HEK293 (cell line): ENCODE measurements at regions not wholly inside any gene's neighbourhood (a gene's known extent, or its start where the extent isn't known, plus 50 kb on each side); places are given as distances from the start of the nearest gene placed in this dataset.

ENCODE experiments used
- CTCF ChIA-PET: fragments of 350-600 bp; formaldehyde crosslinking; extraction: SDS; loops from one replicate; lab custom pipeline; 2021; ENCODE audit warnings: antibody characterized with exemption; lab: Yijun Ruan, JAX
- POLR2A ChIA-PET: fragments of 300-600 bp; formaldehyde crosslinking; extraction: SDS; loops from one replicate; lab custom pipeline; 2020; ENCODE audit warnings: antibody characterized with exemption, inconsistent platforms; lab: Yijun Ruan, JAX
- H3K27ac ChIP-seq: fragments of 200-500 bp; sonication (Bioruptor generic); 2 replicates; pipeline ENCODE4 v1.5.1; 2014; ENCODE audit warnings: low read depth, low read length, control low read depth, inconsistent platforms; ENCODE audit errors: extremely low read depth
- H3K36me3 ChIP-seq, 2 experiments: fragments of 200-500 bp in 1 of 2; sonication (Bioruptor generic) in 1 of 2; 1 replicate in 1 of 2; 2 replicates in 1 of 2; pipeline ENCODE4 v1.5.1; 2014 to 2017; ENCODE audit warnings: inconsistent platforms in 2 of 2, low read length in 2 of 2; ENCODE audit not compliant: control insufficient read depth in 2 of 2, insufficient read depth in 1 of 2
- H3K4me1 ChIP-seq: fragments of 200-500 bp; sonication (Bioruptor generic); 2 replicates; pipeline ENCODE4 v1.5.1; 2014; ENCODE audit warnings: mild to moderate bottlenecking, low read length, inconsistent platforms; ENCODE audit not compliant: control insufficient read depth, insufficient read depth
- H3K4me3 ChIP-seq: 2 replicates; pipeline ENCODE4 v1.5.1; 2011; ENCODE audit warnings: low read depth, mild to moderate bottlenecking, control low read depth, low read length, moderate library complexity
- H3K9me3 ChIP-seq: fragments of 200-500 bp; sonication (Bioruptor generic); 2 replicates; pipeline ENCODE4 v1.5.1; 2014; ENCODE audit warnings: low read depth, low read length, inconsistent platforms; ENCODE audit not compliant: control insufficient read depth, insufficient read depth
- AEBP2 ChIP-seq: fragments of 450-650 bp; formaldehyde crosslinking; IDR thresholded peaks from 2 replicates; pipeline ENCODE4 v1.5.1; 2016; ENCODE audit warnings: missing biosample characterization, missing genetic modification characterization, borderline replicate concordance
- GFI1B ChIP-seq: fragments of 450-650 bp; formaldehyde crosslinking; IDR thresholded peaks from 2 replicates; pipeline ENCODE4 v1.5.1; 2016; ENCODE audit warnings: missing biosample characterization, missing genetic modification characterization
- HIC1 ChIP-seq: fragments of 450-650 bp; formaldehyde crosslinking; IDR thresholded peaks from 2 replicates; pipeline ENCODE4 v1.5.1; 2016; ENCODE audit warnings: missing biosample characterization, missing genetic modification characterization
- HOXA7 ChIP-seq: sonication (generic); formaldehyde crosslinking; IDR thresholded peaks from 2 replicates; pipeline ENCODE4 v1.8.1; 2022; ENCODE audit warnings: missing genetic modification reagents, borderline replicate concordance
- KLF1 ChIP-seq: fragments of 450-650 bp; formaldehyde crosslinking; IDR thresholded peaks from 2 replicates; pipeline ENCODE4 v1.5.1; 2016; ENCODE audit warnings: missing biosample characterization, missing genetic modification characterization
- KLF9 ChIP-seq: fragments of 450-650 bp; formaldehyde crosslinking; IDR thresholded peaks from 2 replicates; pipeline ENCODE4 v1.5.1; 2016; ENCODE audit warnings: missing biosample characterization, missing genetic modification characterization, low read depth
- OVOL3 ChIP-seq: fragments of 450-650 bp; formaldehyde crosslinking; IDR thresholded peaks from 2 replicates; pipeline ENCODE4 v1.5.1; 2016; ENCODE audit warnings: missing biosample characterization, missing genetic modification characterization
- SP2 ChIP-seq: fragments of 450-650 bp; formaldehyde crosslinking; IDR thresholded peaks from 2 replicates; pipeline ENCODE4 v1.5.1; 2016; ENCODE audit warnings: missing biosample characterization, missing genetic modification characterization
- TSHZ1 ChIP-seq: fragments of 450-650 bp; formaldehyde crosslinking; IDR thresholded peaks from 2 replicates; pipeline ENCODE4 v1.5.1; 2016; ENCODE audit warnings: missing biosample characterization, missing genetic modification characterization, borderline replicate concordance
- ZBTB20 ChIP-seq: fragments of 450-650 bp; formaldehyde crosslinking; IDR thresholded peaks from 2 replicates; pipeline ENCODE4 v1.5.1; 2016; ENCODE audit warnings: missing biosample characterization, missing genetic modification characterization
- ZFP3 ChIP-seq: fragments of 450-650 bp; formaldehyde crosslinking; IDR thresholded peaks from 2 replicates; pipeline ENCODE4 v1.5.1; 2016; ENCODE audit warnings: low read depth, missing biosample characterization, missing genetic modification characterization
- ZNF114 ChIP-seq: fragments of 450-650 bp; formaldehyde crosslinking; IDR thresholded peaks from 2 replicates; pipeline ENCODE4 v1.5.0; 2017; ENCODE audit warnings: missing biosample characterization, missing genetic modification characterization
- ZNF133 ChIP-seq: fragments of 450-650 bp; formaldehyde crosslinking; IDR thresholded peaks from 2 replicates; pipeline ENCODE4 v1.5.1; 2016; ENCODE audit warnings: missing biosample characterization, missing genetic modification characterization
- ZNF146 ChIP-seq: fragments of 450-650 bp; formaldehyde crosslinking; IDR thresholded peaks from 2 replicates; pipeline ENCODE4 v1.5.1; 2016; ENCODE audit warnings: missing biosample characterization, missing genetic modification characterization
- ZNF223 ChIP-seq: fragments of 450-650 bp; formaldehyde crosslinking; IDR thresholded peaks from 2 replicates; pipeline ENCODE4 v1.5.1; 2016; ENCODE audit warnings: missing biosample characterization, missing genetic modification characterization
- ZNF24 ChIP-seq: fragments of 450-650 bp; formaldehyde crosslinking; IDR thresholded peaks from 2 replicates; pipeline ENCODE4 v1.5.1; 2016; ENCODE audit warnings: missing biosample characterization, missing genetic modification characterization
- ZNF266 ChIP-seq: fragments of 450-650 bp; formaldehyde crosslinking; IDR thresholded peaks from 2 replicates; pipeline ENCODE4 v1.5.1; 2016; ENCODE audit warnings: missing biosample characterization, missing genetic modification characterization, low read depth
- ZNF391 ChIP-seq: fragments of 450-650 bp; formaldehyde crosslinking; IDR thresholded peaks from 2 replicates; pipeline ENCODE4 v1.5.1; 2016; ENCODE audit warnings: low read depth, missing biosample characterization, missing genetic modification characterization, borderline replicate concordance
- ZNF398 ChIP-seq: fragments of 450-650 bp; formaldehyde crosslinking; IDR thresholded peaks from 2 replicates; pipeline ENCODE4 v1.5.1; 2017; ENCODE audit warnings: missing biosample characterization, missing genetic modification characterization
- ZNF404 ChIP-seq: fragments of 450-650 bp; formaldehyde crosslinking; IDR thresholded peaks from 2 replicates; pipeline ENCODE4 v1.5.1; 2017; ENCODE audit warnings: missing biosample characterization, missing genetic modification characterization
- ZNF426 ChIP-seq: fragments of 450-650 bp; formaldehyde crosslinking; IDR thresholded peaks from 2 replicates; pipeline ENCODE4 v1.5.1; 2017; ENCODE audit warnings: missing biosample characterization, missing genetic modification characterization, mild to moderate bottlenecking, inconsistent platforms, moderate library complexity
- ZNF48 ChIP-seq: fragments of 450-650 bp; formaldehyde crosslinking; IDR thresholded peaks from 2 replicates; pipeline ENCODE4 v1.5.1; 2016; ENCODE audit warnings: missing biosample characterization, missing genetic modification characterization
- ZNF521 ChIP-seq: fragments of 450-650 bp; formaldehyde crosslinking; IDR thresholded peaks from 2 replicates; pipeline ENCODE4 v1.5.1; 2017; ENCODE audit warnings: missing biosample characterization, mild to moderate bottlenecking, missing genetic modification characterization
- ZNF558 ChIP-seq: fragments of 450-650 bp; formaldehyde crosslinking; IDR thresholded peaks from 2 replicates; pipeline ENCODE4 v1.5.1; 2016; ENCODE audit warnings: missing biosample characterization, missing genetic modification characterization
- ZNF585B ChIP-seq: fragments of 450-650 bp; formaldehyde crosslinking; IDR thresholded peaks from 2 replicates; pipeline ENCODE4 v1.5.1; 2016; ENCODE audit warnings: missing biosample characterization, missing genetic modification characterization
- ZNF654 ChIP-seq: fragments of 450-650 bp; formaldehyde crosslinking; IDR thresholded peaks from 2 replicates; pipeline ENCODE4 v1.5.1; 2016; ENCODE audit warnings: low read depth, missing biosample characterization, missing genetic modification characterization
- ZNF664 ChIP-seq: fragments of 450-650 bp; formaldehyde crosslinking; IDR thresholded peaks from 2 replicates; pipeline ENCODE4 v1.5.1; 2016; ENCODE audit warnings: missing biosample characterization, missing genetic modification characterization
- ZNF768 ChIP-seq: fragments of 450-650 bp; formaldehyde crosslinking; IDR thresholded peaks from 2 replicates; pipeline ENCODE4 v1.5.1; 2018; ENCODE audit warnings: missing biosample characterization, mild to moderate bottlenecking, missing genetic modification characterization

- H3K36me3 ChIP-seq: no peaks in the 10 kb centered on the region
Observed at GRCh38 chr6:155738602-155739105, 283.0 kb upstream of the NOX3 start.

GRCh38 chr6:155717374-155717773 is 261.7 kb upstream of the NOX3 start:
- Histone ChIP-seq H3K9me3 (no peaks in the 10 kb centered on the region), H3K4me1 (no peaks in the 10 kb centered on the region), H3K4me3 (no peak overlapping the region), H3K27ac (no peak overlapping the region), H3K36me3 (no peaks in the 10 kb centered on the region)
- CTCF ChIA-PET: interaction anchor here (0.8 kb wide), 1 partner anchor 210 kb away, joined by 3 read pairs; no protein-coding TSS in a partner anchor
- POLR2A ChIA-PET: no interaction called here
- TF ChIP-seq OVOL3 (tag by site-specific recombination): no peak
- TF ChIP-seq ZNF664 (tag by site-specific recombination): no peak
- no peak for TF ChIP-seq HOXA7 (CRISPR knock-in tag)
- no peak for TF ChIP-seq ZFP3 (tag by site-specific recombination)
- TF ChIP-seq ZNF133 (tag by site-specific recombination): no peak
- no peak for TF ChIP-seq SP2 (tag by site-specific recombination)
- no peak for TF ChIP-seq ZNF114 (tag by site-specific recombination)
- TF ChIP-seq ZNF654 (tag by site-specific recombination): no peak
- TF ChIP-seq ZNF398 (tag by site-specific recombination): no peak

More at GRCh38 chr6:155738602-155739105, 283.0 kb upstream of the NOX3 start:
- no peaks in the 10 kb centered on the region for H3K9me3 ChIP-seq
- TF ChIP-seq ZNF521 (tag by site-specific recombination) (no peak), ZNF146 (tag by site-specific recombination) (no peak), ZNF266 (tag by site-specific recombination) (no peak), AEBP2 (tag by site-specific recombination) (no peak), KLF9 (tag by site-specific recombination) (no peak), ZNF48 (tag by site-specific recombination) (no peak), ZNF223 (tag by site-specific recombination) (no peak), ZNF24 (tag by site-specific recombination) (no peak), ZNF391 (tag by site-specific recombination) (no peak), ZNF426 (tag by site-specific recombination) (no peak), KLF1 (tag by site-specific recombination) (no peak), ZBTB20 (no peak), ZNF585B (no peak), GFI1B (tag by site-specific recombination) (no peak), ZNF558 (tag by site-specific recombination) (no peak), HIC1 (tag by site-specific recombination) (no peak), ZNF768 (no peak), ZNF404 (tag by site-specific recombination) (no peak), TSHZ1 (tag by site-specific recombination) (no peak)
- TF ChIP-seq, all 188 proteins: peak for 0
- POLR2A ChIA-PET: no interaction called here
- Histone ChIP-seq H3K4me3 (no peak overlapping the region), H3K4me1 (no peaks in the 10 kb centered on the region), H3K27ac (no peak overlapping the region)
- CTCF ChIA-PET: interaction anchor here (0.6 kb wide), 1 partner anchor 50 kb away, joined by 3 read pairs; no protein-coding TSS in a partner anchor
